MM.1S (cell line): ENCODE measurements at regions not wholly inside any gene's neighbourhood (a gene's known extent, or its start where the extent isn't known, plus 50 kb on each side); places are given as distances from the start of the nearest gene placed in this dataset.
A peak's percentile ranks its signal among the peaks of the same experiment; 100 is the strongest.

Experiments
- DNase-seq: peaks from one replicate; pipeline ENCODE4 v3.0.0-alpha.2; 2015
- H2AFZ ChIP-seq: fragments of 300-600 bp; sonication (generic); 2 replicates; pipeline ENCODE4 v1.6.0; 2016; ENCODE audit warnings: antibody characterized with exemption, low read length
- H3F3A ChIP-seq: fragments of 300-600 bp; sonication (generic); 2 replicates; pipeline ENCODE4 v1.6.1; 2016; ENCODE audit warnings: mild to moderate bottlenecking, antibody characterized with exemption, low read length, moderate library complexity, mixed read lengths; ENCODE audit not compliant: insufficient read depth
- H3K27ac ChIP-seq: fragments of 300-600 bp; sonication (generic); 2 replicates; pipeline ENCODE4 v1.5.1; 2016; ENCODE audit warnings: mild to moderate bottlenecking, low read length
- H3K27me3 ChIP-seq: fragments of 300-600 bp; sonication (generic); replicated peaks from 2 replicates; pipeline ENCODE4 v1.6.0; 2016; ENCODE audit warnings: low read length; ENCODE audit not compliant: insufficient read depth
- H3K36me3 ChIP-seq: fragments of 300-600 bp; sonication (generic); replicated peaks from 2 replicates; pipeline ENCODE4 v1.6.1; 2016; ENCODE audit warnings: mild to moderate bottlenecking, low read length, mixed read lengths; ENCODE audit not compliant: insufficient read depth
- H3K4me1 ChIP-seq: fragments of 300-600 bp; sonication (generic); 2 replicates; pipeline ENCODE4 v1.6.1; 2016; ENCODE audit warnings: low read length, mixed read lengths
- H3K4me2 ChIP-seq: fragments of 300-600 bp; sonication (generic); 2 replicates; pipeline ENCODE4 v1.6.0; 2016; ENCODE audit warnings: low read depth, low read length
- H3K4me3 ChIP-seq: fragments of 300-600 bp; sonication (generic); 2 replicates; pipeline ENCODE4 v1.5.1; 2016; ENCODE audit warnings: low read length, mixed read lengths
- H3K79me2 ChIP-seq: fragments of 300-600 bp; sonication (generic); 2 replicates; pipeline ENCODE4 v1.6.1; 2016; ENCODE audit warnings: mixed run types, low read length, mixed read lengths
- H3K9ac ChIP-seq: fragments of 300-600 bp; sonication (generic); 2 replicates; pipeline ENCODE4 v1.6.1; 2016; ENCODE audit warnings: low read length, mixed read lengths
- H3K9me2 ChIP-seq: fragments of 300-600 bp; sonication (generic); replicated peaks from 2 replicates; pipeline ENCODE4 v1.6.1; 2016; ENCODE audit warnings: mild to moderate bottlenecking, low read length, mixed read lengths; ENCODE audit not compliant: insufficient read depth
- H3K9me3 ChIP-seq: fragments of 300-600 bp; sonication (generic); replicated peaks from 2 replicates; pipeline ENCODE4 v1.6.1; 2016; ENCODE audit warnings: mild to moderate bottlenecking, low read length, mixed read lengths; ENCODE audit not compliant: insufficient read depth
- H4K20me1 ChIP-seq: fragments of 300-600 bp; sonication (generic); 2 replicates; pipeline ENCODE4 v1.6.1; 2016; ENCODE audit warnings: mild to moderate bottlenecking, low read length, moderate library complexity, mixed read lengths; ENCODE audit not compliant: insufficient read depth
- EZH2 ChIP-seq: fragments of 300-600 bp; sonication (generic); optimal IDR thresholded peaks from 2 replicates; pipeline ENCODE3; 2017; ENCODE audit warnings: low read depth, mild to moderate bottlenecking, antibody characterized with exemption, low read length, mixed read lengths
- EZH2phosphoT487 ChIP-seq: fragments of 300-600 bp; sonication (generic); IDR thresholded peaks from 2 replicates; pipeline ENCODE4 v1.6.1; 2018; ENCODE audit warnings: antibody characterized with exemption, low read length
- TF ChIP-seq, protein P1 (sequence below): fragments of 300-600 bp; sonication (generic); IDR thresholded peaks from 2 replicates; pipeline ENCODE4 v1.5.1; 2016; ENCODE audit warnings: antibody characterized with exemption, low read length, mixed read lengths

DNA sequence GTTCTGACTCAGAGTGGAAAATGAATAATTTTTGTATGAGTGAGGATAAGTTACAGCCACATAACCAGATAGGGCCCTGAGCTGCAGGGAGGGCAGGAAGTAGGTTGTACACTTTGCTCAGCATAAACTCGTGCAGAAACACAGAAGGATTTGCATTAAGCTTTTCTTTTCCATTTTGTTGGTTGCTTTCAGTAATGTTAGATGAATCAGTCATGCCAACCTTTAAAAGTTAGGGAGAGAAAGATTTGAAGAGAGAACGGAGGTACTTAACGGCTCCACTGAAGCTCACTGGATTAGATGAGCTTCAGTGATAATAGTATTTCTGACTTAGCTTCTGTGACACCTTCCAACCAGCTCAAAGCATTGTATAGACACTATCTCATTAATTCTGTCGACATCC is 348.1 kb downstream of the GATA3 start:
- peaks cover 17% of the 10 kb centered on the region for H3K4me1 ChIP-seq
- no peaks in the 10 kb centered on the region for H3K9me2 ChIP-seq
- TF ChIP-seq EZH2phosphoT487 = no peak
- TF ChIP-seq, protein P1, sequence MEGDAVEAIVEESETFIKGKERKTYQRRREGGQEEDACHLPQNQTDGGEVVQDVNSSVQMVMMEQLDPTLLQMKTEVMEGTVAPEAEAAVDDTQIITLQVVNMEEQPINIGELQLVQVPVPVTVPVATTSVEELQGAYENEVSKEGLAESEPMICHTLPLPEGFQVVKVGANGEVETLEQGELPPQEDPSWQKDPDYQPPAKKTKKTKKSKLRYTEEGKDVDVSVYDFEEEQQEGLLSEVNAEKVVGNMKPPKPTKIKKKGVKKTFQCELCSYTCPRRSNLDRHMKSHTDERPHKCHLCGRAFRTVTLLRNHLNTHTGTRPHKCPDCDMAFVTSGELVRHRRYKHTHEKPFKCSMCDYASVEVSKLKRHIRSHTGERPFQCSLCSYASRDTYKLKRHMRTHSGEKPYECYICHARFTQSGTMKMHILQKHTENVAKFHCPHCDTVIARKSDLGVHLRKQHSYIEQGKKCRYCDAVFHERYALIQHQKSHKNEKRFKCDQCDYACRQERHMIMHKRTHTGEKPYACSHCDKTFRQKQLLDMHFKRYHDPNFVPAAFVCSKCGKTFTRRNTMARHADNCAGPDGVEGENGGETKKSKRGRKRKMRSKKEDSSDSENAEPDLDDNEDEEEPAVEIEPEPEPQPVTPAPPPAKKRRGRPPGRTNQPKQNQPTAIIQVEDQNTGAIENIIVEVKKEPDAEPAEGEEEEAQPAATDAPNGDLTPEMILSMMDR = no peak
- no peak for TF ChIP-seq EZH2
- no peak overlapping the region for H3K4me3 ChIP-seq
- no peaks in the 10 kb centered on the region for H3K9me3 ChIP-seq
- DNase-seq = no peak
- H2AFZ ChIP-seq = no peak overlapping the region
- H3K79me2 ChIP-seq = no peaks in the 10 kb centered on the region
- no peaks in the 10 kb centered on the region for H3K27me3 ChIP-seq
- no peak overlapping the region for H3K4me2 ChIP-seq
- no peaks in the 10 kb centered on the region for H4K20me1 ChIP-seq
- H3F3A ChIP-seq = peaks cover 13% of the 10 kb centered on the region; the same call in 1 of the 2 replicates
- H3K9ac ChIP-seq = no peak overlapping the region
- no peak overlapping the region for H3K27ac ChIP-seq
- no peaks in the 10 kb centered on the region for H3K36me3 ChIP-seq

DNA sequence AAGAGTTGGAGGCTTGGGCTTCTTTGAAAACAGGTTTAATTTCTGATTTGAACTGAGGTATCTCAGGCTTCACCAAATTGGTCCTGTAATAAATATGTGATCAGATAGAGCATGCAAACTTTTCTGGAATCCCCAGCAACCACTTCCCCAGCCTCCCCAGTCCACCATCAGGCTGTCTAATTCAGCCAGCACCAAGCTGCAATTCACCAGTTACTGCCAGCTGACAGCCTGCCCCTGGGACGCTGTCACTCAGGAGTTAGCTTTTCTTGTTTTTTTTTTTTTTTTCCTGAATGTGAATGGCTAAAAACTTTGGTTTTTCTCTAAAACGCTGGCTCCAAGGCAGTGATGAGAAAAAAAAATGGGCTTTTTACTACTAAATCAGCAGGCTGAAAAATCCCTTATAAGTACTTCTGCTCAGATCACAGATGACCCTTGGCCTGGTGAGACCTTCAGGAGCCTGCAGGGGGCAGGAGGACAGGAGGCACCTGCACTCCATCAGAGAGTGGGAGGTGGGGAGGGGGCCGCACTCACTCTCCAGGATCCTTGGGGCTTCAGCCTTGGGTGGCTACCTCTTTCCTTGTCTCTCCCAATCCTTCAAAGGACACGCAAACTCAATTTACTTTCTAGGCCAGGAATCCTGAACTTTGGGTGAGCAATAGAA is 349.4 kb downstream of the GATA3 start:
- no peaks in the 10 kb centered on the region for H3K27me3 ChIP-seq
- peak overlapping the region; percentile 66 for H3K9ac ChIP-seq
- H3K27ac ChIP-seq = peak overlapping the region; percentile 81
- H4K20me1 ChIP-seq = no peaks in the 10 kb centered on the region
- peak overlapping the region; percentile 43 for H3K4me3 ChIP-seq
- H3K36me3 ChIP-seq = no peaks in the 10 kb centered on the region
- TF ChIP-seq, protein P1 = peak; percentile 56
- no peak for TF ChIP-seq EZH2phosphoT487
- TF ChIP-seq EZH2 = no peak
- H3K4me2 ChIP-seq = peak overlapping the region; percentile 58
- no peaks in the 10 kb centered on the region for H3K9me2 ChIP-seq
- peaks cover 13% of the 10 kb centered on the region; the same call in 1 of the 2 replicates for H3F3A ChIP-seq
- H2AFZ ChIP-seq = peak overlapping the region; percentile 43; the same call in 1 of the 2 replicates
- no peaks in the 10 kb centered on the region for H3K9me3 ChIP-seq
- H3K4me1 ChIP-seq = peaks cover 17% of the 10 kb centered on the region
- DNase-seq = peak; percentile 31
- H3K79me2 ChIP-seq = no peaks in the 10 kb centered on the region

DNA sequence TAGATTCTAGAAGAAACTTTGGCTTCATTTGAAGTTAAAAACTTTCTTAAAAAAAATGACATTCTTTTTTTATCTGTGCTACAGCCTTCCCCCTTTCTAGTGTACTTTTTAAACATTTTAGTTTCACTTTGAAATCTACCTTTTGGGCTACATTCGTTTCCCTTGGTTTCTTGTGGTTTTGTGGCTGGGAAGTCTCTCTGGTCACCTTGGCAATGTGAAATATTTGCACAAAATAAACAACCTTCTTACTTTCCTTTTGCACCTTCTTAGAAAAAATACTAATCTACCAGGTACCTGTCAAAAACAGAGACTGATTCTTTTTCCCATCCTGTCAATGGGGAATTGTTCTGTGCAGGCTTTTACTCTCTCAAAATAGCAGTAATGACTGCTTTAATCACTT is 350.2 kb downstream of the GATA3 start:
- Histone ChIP-seq H3K9me2 (no peaks in the 10 kb centered on the region), H3K4me3 (peak overlapping the region; percentile 43), H3K36me3 (no peaks in the 10 kb centered on the region), H3K4me2 (peak overlapping the region; percentile 58), H3K79me2 (no peaks in the 10 kb centered on the region), H3K27ac (peak overlapping the region; percentile 81), H3F3A (peaks cover 13% of the 10 kb centered on the region; the same call in 1 of the 2 replicates), H3K4me1 (peaks cover 17% of the 10 kb centered on the region), H2AFZ (peak overlapping the region; percentile 43), H3K9ac (peak overlapping the region; percentile 66), H3K27me3 (no peaks in the 10 kb centered on the region), H4K20me1 (no peaks in the 10 kb centered on the region), H3K9me3 (no peaks in the 10 kb centered on the region)
- peak; percentile 92 for DNase-seq
- TF ChIP-seq EZH2 = no peak
- TF ChIP-seq EZH2phosphoT487 = no peak
- TF ChIP-seq, protein P1 = no peak
